GM20431 (cell line): ENCODE measurements at regions not wholly inside any gene's neighbourhood (a gene's known extent, or its start where the extent isn't known, plus 50 kb on each side); places are given as distances from the start of the nearest gene placed in this dataset.
"Not testable (repeated sequence)": the region's sequence is repeated elsewhere in the genome, so short reads cannot be mapped to it uniquely, and the experiment has no call there.

Experiments used
- in situ Hi-C: fragments of 300-500 bp; cut with MseI, MboI; formaldehyde crosslinking; loops from one replicate; pipeline ENCODE4 v1.15.0; 2020; ENCODE audit warnings: low sequenced_read_pairs; ENCODE audit not compliant: unreplicated experiment

GRCh38 chr6:27045131-27045530 lies 202.4 kb upstream of the PRSS16 start:
- in situ Hi-C loops, result not testable (repeated sequence)

GRCh38 chr6:27047725-27048124 lies 199.8 kb upstream of the PRSS16 start:
- in situ Hi-C loops, result not testable (repeated sequence)

- in situ Hi-C loops, result no loop called here
These were observed 197.4 kb upstream of the PRSS16 start for GRCh38 chr6:27049863-27050781.

GRCh38 chr6:27052082-27052730 lies 195.3 kb upstream of the PRSS16 start:
- in situ Hi-C loops, result not testable (repeated sequence)

- in situ Hi-C loops, result no loop called here
These were observed 194.8 kb upstream of the PRSS16 start for GRCh38 chr6:27052731-27053082.

- in situ Hi-C loops, result no loop called here
These were observed 193.8 kb upstream of the PRSS16 start for GRCh38 chr6:27053738-27054137.

GRCh38 chr6:27056615-27057014 lies 190.9 kb upstream of the PRSS16 start:
- in situ Hi-C loops, result no loop called here

GRCh38 chr6:27059621-27060425 lies 187.7 kb upstream of the PRSS16 start:
- in situ Hi-C loops, result no loop called here

- in situ Hi-C loops, result no loop called here
These were observed 186.1 kb upstream of the PRSS16 start for GRCh38 chr6:27061235-27061993.

GRCh38 chr6:27062755-27063154 lies 184.7 kb upstream of the PRSS16 start:
- in situ Hi-C loops, result no loop called here

GRCh38 chr6:27065183-27065582 lies 182.3 kb upstream of the PRSS16 start:
- in situ Hi-C loops, result no loop called here

- in situ Hi-C loops, result no loop called here
These were observed 181.1 kb upstream of the PRSS16 start for GRCh38 chr6:27066381-27066780.

GRCh38 chr6:27066802-27067201 lies 180.7 kb upstream of the PRSS16 start:
- in situ Hi-C loops, result no loop called here

- in situ Hi-C loops, result no loop called here
These were observed 174.1 kb upstream of the PRSS16 start for GRCh38 chr6:27073441-27073840.

- in situ Hi-C loops, result no loop called here
These were observed 171.4 kb upstream of the PRSS16 start for GRCh38 chr6:27076116-27076515.

GRCh38 chr6:27078734-27079357 lies 168.7 kb upstream of the PRSS16 start:
- in situ Hi-C loops, result no loop called here

GRCh38 chr6:27081188-27081587 lies 166.3 kb upstream of the PRSS16 start:
- in situ Hi-C loops, result loop anchor here (10.0 kb wide), 1 partner anchor 466 kb away; no protein-coding TSS in a partner anchor

GRCh38 chr6:27081931-27082330 lies 165.6 kb upstream of the PRSS16 start:
- in situ Hi-C loops, result loop anchor here (10.0 kb wide), 1 partner anchor 467 kb away; no protein-coding TSS in a partner anchor

- in situ Hi-C loops, result loop anchor here (10.0 kb wide), 1 partner anchor 473 kb away; no protein-coding TSS in a partner anchor
These were observed 159.4 kb upstream of the PRSS16 start for GRCh38 chr6:27088068-27088467.
